Transverse colon (tissue), 4 donors: ENCODE measurements at regions not wholly inside any gene's neighbourhood (a gene's known extent, or its start where the extent isn't known, plus 50 kb on each side); places are given as distances from the start of the nearest gene placed in this dataset.

ENCODE experiments used
- CTCF ChIP-seq, 5 experiments: fragments of 200-600 bp in 3 of 5; fragments of 450-650 bp in 2 of 5; sonication (generic) in 3 of 5; IDR thresholded peaks; 1 replicate in 2 of 5; 2 replicates in 3 of 5; pipeline ENCODE4 v1.5.1; 2016 to 2017; ENCODE audit warnings: antibody characterized with exemption in 5 of 5, inconsistent platforms in 3 of 5, mild to moderate bottlenecking in 2 of 5, moderate library complexity in 1 of 5
- POLR2AphosphoS5 ChIP-seq, 3 donors: sonication (generic); formaldehyde crosslinking; IDR thresholded peaks; one replicate each; pipeline ENCODE4 v1.6.1; 2016; ENCODE audit warnings: antibody characterized with exemption in 3 of 3

GRCh38 chr7:157470017-157470322 lies 133.2 kb downstream of the DNAJB6 start:
- TF ChIP-seq CTCF (IDR thresholded peaks at IDR 0.05) (no peak), POLR2AphosphoS5 (IDR thresholded peaks at IDR 0.05) (no peak)
